Type B pancreatic cell (in vitro differentiated cells): ENCODE measurements at regions not wholly inside any gene's neighbourhood (a gene's known extent, or its start where the extent isn't known, plus 50 kb on each side); places are given as distances from the start of the nearest gene placed in this dataset.

Experiments used
- DNase-seq: peaks from one replicate; pipeline ENCODE4 v3.0.0; 2021; ENCODE audit warnings: mixed read lengths; ENCODE audit not compliant: unreplicated experiment; ENCODE audit errors: extremely low spot score
- H3K27ac Mint-ChIP-seq: 2 replicates; pipeline ENCODE4 v1.8.0; 2021; ENCODE audit warnings: mild to moderate bottlenecking, mixed read lengths
- H3K27me3 Mint-ChIP-seq: 2 replicates; pipeline ENCODE4 v1.8.0; 2021; ENCODE audit warnings: mixed read lengths
- H3K36me3 Mint-ChIP-seq: 2 replicates; pipeline ENCODE4 v1.8.0; 2021; ENCODE audit warnings: mixed read lengths
- H3K4me1 Mint-ChIP-seq: one replicate; pipeline ENCODE4 v1.8.0; 2021; ENCODE audit warnings: mixed read lengths; ENCODE audit not compliant: unreplicated experiment
- H3K4me3 Mint-ChIP-seq: 2 replicates; pipeline ENCODE4 v1.8.0; 2021; ENCODE audit warnings: mild to moderate bottlenecking, mixed read lengths
- H3K9me3 Mint-ChIP-seq: 2 replicates; pipeline ENCODE4 v1.8.0; 2021; ENCODE audit warnings: mixed read lengths
- TF ChIP-seq, protein P1 (sequence below): fragments of 200-600 bp; sonication (generic); conservative IDR thresholded peaks from 2 replicates; pipeline ENCODE4 v1.5.0; 2021; ENCODE audit warnings: antibody characterized with exemption, mild to moderate bottlenecking

DNA sequence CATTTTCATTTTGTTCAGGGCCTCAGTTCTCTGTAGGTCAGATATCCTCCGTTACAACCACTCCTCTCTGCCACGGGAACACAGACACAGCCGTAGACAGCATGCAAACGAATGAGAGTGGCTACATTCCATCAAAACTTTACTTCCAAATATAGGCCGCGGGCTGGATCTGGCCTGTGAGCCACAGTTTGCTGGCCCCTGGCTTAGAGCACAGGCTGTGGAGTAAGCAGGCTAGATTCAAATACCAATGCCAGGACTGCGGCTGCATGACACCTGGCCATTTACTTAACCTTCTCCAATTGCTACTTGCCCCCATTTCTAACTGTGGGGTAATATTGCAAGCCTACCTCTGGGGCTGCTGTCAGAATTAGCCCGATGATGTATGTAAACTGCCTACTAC lies 325.8 kb upstream of the POU3F3 start:
- H3K4me3 Mint-ChIP-seq: no peak overlapping the region
- no peak overlapping the region for H3K27ac Mint-ChIP-seq
- H3K4me1 Mint-ChIP-seq: no peaks in the 10 kb centered on the region
- no peak for DNase-seq
- H3K27me3 Mint-ChIP-seq: peaks cover 14% of the 10 kb centered on the region
- H3K36me3 Mint-ChIP-seq: no peaks in the 10 kb centered on the region
- TF ChIP-seq, protein P1, sequence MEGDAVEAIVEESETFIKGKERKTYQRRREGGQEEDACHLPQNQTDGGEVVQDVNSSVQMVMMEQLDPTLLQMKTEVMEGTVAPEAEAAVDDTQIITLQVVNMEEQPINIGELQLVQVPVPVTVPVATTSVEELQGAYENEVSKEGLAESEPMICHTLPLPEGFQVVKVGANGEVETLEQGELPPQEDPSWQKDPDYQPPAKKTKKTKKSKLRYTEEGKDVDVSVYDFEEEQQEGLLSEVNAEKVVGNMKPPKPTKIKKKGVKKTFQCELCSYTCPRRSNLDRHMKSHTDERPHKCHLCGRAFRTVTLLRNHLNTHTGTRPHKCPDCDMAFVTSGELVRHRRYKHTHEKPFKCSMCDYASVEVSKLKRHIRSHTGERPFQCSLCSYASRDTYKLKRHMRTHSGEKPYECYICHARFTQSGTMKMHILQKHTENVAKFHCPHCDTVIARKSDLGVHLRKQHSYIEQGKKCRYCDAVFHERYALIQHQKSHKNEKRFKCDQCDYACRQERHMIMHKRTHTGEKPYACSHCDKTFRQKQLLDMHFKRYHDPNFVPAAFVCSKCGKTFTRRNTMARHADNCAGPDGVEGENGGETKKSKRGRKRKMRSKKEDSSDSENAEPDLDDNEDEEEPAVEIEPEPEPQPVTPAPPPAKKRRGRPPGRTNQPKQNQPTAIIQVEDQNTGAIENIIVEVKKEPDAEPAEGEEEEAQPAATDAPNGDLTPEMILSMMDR: no peak
- H3K9me3 Mint-ChIP-seq: peaks cover 4% of the 10 kb centered on the region

DNA sequence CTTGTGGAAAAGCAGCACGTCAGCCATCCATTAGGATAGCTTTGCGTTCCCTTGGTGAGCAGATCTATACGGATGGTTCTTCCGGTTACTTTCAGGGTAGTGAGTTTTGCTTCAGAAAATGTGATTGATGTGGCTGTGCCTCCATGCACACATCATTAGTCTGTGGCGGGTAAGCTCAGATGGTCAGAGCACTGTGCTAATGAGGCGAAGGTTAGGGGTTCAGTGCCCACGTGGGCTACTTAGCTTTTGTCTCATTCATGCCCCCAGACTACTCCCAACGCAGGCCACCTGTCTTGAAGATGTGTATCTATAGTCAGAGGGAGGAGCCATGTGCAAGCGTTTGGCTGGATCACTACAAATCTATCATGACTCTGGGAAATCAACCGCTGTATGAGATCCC lies 322.8 kb upstream of the POU3F3 start:
- Mint-ChIP-seq H3K4me1 (no peaks in the 10 kb centered on the region), H3K27me3 (peaks cover 18% of the 10 kb centered on the region), H3K9me3 (no peaks in the 10 kb centered on the region), H3K4me3 (no peak overlapping the region), H3K36me3 (no peaks in the 10 kb centered on the region), H3K27ac (no peak overlapping the region)
- no peak for DNase-seq
- TF ChIP-seq, protein P1: no peak

DNA sequence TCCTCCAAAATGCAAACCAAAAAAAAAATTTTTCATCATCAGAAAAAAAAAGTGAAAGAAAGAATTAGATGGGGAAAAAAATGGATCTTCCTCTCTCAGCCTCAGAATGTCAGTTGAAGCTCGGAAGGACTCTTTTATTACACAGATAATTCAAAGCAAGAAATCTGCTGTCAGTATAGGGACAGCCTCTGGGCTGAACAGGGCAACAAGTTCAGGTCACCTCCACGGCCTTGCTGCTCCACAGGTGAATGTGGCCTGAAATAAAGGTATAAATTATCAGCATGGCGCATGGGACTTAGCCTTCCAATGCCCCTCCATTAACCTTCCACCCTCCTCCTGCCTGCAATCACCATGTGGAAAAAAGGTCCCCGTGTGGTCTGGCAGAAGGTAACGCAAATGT lies 316.8 kb upstream of the POU3F3 start:
- no peak for DNase-seq

DNA sequence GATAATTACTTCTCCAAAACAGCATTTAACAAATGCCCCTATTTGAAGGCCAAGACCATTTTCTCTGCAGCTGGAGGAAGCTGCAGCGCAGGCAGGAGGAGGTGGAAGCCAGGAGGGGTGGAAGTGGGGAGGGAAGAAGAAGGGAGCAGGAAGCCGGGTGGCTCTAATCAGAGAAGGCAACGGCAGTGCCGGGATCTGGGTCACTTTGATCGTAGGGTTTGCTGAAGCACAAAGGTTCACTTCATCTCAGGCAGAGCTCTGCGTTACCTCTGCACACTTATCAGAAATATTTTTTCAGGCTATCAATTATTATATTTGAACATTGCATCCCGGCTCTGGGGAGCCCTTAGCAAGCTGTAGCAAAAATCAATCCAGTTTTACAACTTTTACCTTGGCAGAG lies 315.8 kb upstream of the POU3F3 start:
- Mint-ChIP-seq H3K9me3 (no peaks in the 10 kb centered on the region), H3K27ac (no peak overlapping the region), H3K36me3 (no peaks in the 10 kb centered on the region), H3K27me3 (peaks cover 4% of the 10 kb centered on the region), H3K4me1 (peaks cover 14% of the 10 kb centered on the region), H3K4me3 (no peak overlapping the region)
- TF ChIP-seq, protein P1: no peak
- no peak for DNase-seq

More for the DNA sequence above, 316.8 kb upstream of the POU3F3 start:
- Mint-ChIP-seq H3K4me1 (peaks cover 14% of the 10 kb centered on the region), H3K27ac (no peak overlapping the region), H3K4me3 (no peak overlapping the region), H3K36me3 (no peaks in the 10 kb centered on the region), H3K9me3 (no peaks in the 10 kb centered on the region), H3K27me3 (peaks cover 9% of the 10 kb centered on the region)
- TF ChIP-seq, protein P1: no peak

DNA sequence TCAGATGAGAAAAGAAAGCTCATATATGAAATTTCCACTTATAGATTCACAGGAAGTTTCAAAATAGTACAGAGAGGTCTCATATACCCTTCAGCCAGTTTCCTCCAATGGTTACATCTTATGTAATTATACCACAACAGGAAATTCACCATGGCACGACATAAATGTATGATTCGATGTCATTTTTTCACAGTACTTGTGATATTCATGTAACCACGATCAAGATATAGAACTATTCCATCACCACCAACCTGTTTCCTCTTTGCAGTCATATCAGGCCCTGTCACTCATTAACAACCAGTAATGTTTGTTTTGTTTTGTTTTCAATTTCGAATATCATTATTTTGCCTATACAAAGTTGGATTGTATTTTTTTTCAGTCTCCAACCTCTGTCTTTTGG lies 314.3 kb upstream of the POU3F3 start:
- Mint-ChIP-seq H3K4me1 (peaks cover 14% of the 10 kb centered on the region), H3K27me3 (no peaks in the 10 kb centered on the region)
- DNase-seq: no peak

More for the DNA sequence above, 314.3 kb upstream of the POU3F3 start:
- Mint-ChIP-seq H3K9me3 (no peaks in the 10 kb centered on the region), H3K27ac (no peak overlapping the region), H3K36me3 (no peaks in the 10 kb centered on the region), H3K4me3 (no peak overlapping the region)
- TF ChIP-seq, protein P1: no peak
